H9 (cell line): ENCODE measurements at regions not wholly inside any gene's neighbourhood (a gene's known extent, or its start where the extent isn't known, plus 50 kb on each side); places are given as distances from the start of the nearest gene placed in this dataset.

Experiments used
- DNase-seq: peaks from one replicate; pipeline ENCODE4 v3.0.0-alpha.2; 2017
- H2AFZ ChIP-seq: one replicate; pipeline ENCODE4 v1.6.1; 2013; ENCODE audit warnings: mild to moderate bottlenecking, low read length, control low read depth, moderate library complexity
- H2AK5ac ChIP-seq: 2 replicates; pipeline ENCODE4 v1.6.1; 2013; ENCODE audit warnings: low read length, control low read depth, mixed read lengths; ENCODE audit not compliant: insufficient read length
- H2BK120ac ChIP-seq: one replicate; pipeline ENCODE4 v1.6.1; 2013; ENCODE audit warnings: low read depth, mild to moderate bottlenecking, low read length, control low read depth, inconsistent platforms; ENCODE audit not compliant: poor library complexity, severe bottlenecking
- H2BK12ac ChIP-seq: 2 replicates; pipeline ENCODE4 v1.6.1; 2013; ENCODE audit warnings: low read length, control low read depth, mixed read lengths, low read depth; ENCODE audit not compliant: insufficient read length
- H2BK15ac ChIP-seq: 2 replicates; pipeline ENCODE4 v1.6.1; 2013; ENCODE audit warnings: low read depth, low read length, control low read depth
- H2BK20ac ChIP-seq: one replicate; pipeline ENCODE4 v1.6.1; 2013; ENCODE audit warnings: low read depth, mild to moderate bottlenecking, low read length, control low read depth, inconsistent platforms; ENCODE audit not compliant: poor library complexity, severe bottlenecking
- H2BK5ac ChIP-seq: 2 replicates; pipeline ENCODE4 v1.6.1; 2013; ENCODE audit warnings: low read length, control low read depth, mixed read lengths; ENCODE audit not compliant: insufficient read length
- H3K14ac ChIP-seq: 2 replicates; pipeline ENCODE4 v1.6.1; 2013; ENCODE audit warnings: low read length, control low read depth; ENCODE audit not compliant: insufficient read depth
- H3K18ac ChIP-seq: 2 replicates; pipeline ENCODE4 v1.6.1; 2013; ENCODE audit warnings: low read depth, mild to moderate bottlenecking, mixed read lengths, low read length, control low read depth; ENCODE audit not compliant: insufficient read length
- H3K23ac ChIP-seq: 2 replicates; pipeline ENCODE4 v1.6.1; 2013; ENCODE audit warnings: low read length, control low read depth, mixed read lengths, low read depth; ENCODE audit not compliant: insufficient read length
- H3K23me2 ChIP-seq: 2 replicates; pipeline ENCODE4 v1.6.1; 2013; ENCODE audit warnings: low read depth, mild to moderate bottlenecking, mixed read lengths, low read length, control low read depth; ENCODE audit not compliant: insufficient read length, poor library complexity, severe bottlenecking
- H3K27ac ChIP-seq: 2 replicates; pipeline ENCODE4 v1.5.1; 2013; ENCODE audit warnings: low read length, control low read depth, mixed read lengths, low read depth; ENCODE audit not compliant: insufficient read length
- H3K27me3 ChIP-seq: 2 replicates; pipeline ENCODE4 v1.6.1; 2013; ENCODE audit warnings: low read length, control low read depth, inconsistent platforms; ENCODE audit not compliant: insufficient read depth
- H3K4ac ChIP-seq: 2 replicates; pipeline ENCODE4 v1.6.1; 2013; ENCODE audit warnings: low read depth, mild to moderate bottlenecking, control low read depth, inconsistent platforms, low read length, moderate library complexity
- H3K4me1 ChIP-seq: 2 replicates; pipeline ENCODE4 v1.6.1; 2013; ENCODE audit warnings: low read length, control low read depth, inconsistent platforms; ENCODE audit not compliant: insufficient read depth
- H3K4me2 ChIP-seq: 2 replicates; pipeline ENCODE4 v1.6.1; 2013; ENCODE audit warnings: low read length, control low read depth, mixed read lengths; ENCODE audit not compliant: insufficient read length, insufficient read depth
- H3K56ac ChIP-seq: 2 replicates; pipeline ENCODE4 v1.6.1; 2013; ENCODE audit warnings: low read depth, mild to moderate bottlenecking, mixed read lengths, low read length, control low read depth; ENCODE audit not compliant: insufficient read length
- H3K79me1 ChIP-seq: 2 replicates; pipeline ENCODE4 v1.6.1; 2013; ENCODE audit warnings: low read depth, mild to moderate bottlenecking, moderate library complexity, low read length, control low read depth, inconsistent platforms; ENCODE audit not compliant: insufficient read depth, poor library complexity, severe bottlenecking
- H3K79me2 ChIP-seq: 2 replicates; pipeline ENCODE4 v1.6.1; 2013; ENCODE audit warnings: low read length, control low read depth, inconsistent platforms; ENCODE audit not compliant: insufficient read depth
- H3K9ac ChIP-seq: 2 replicates; pipeline ENCODE4 v1.6.1; 2013; ENCODE audit warnings: low read length, control low read depth, mixed read lengths; ENCODE audit not compliant: insufficient read length; ENCODE audit errors: extremely low read depth
- H3K9me3 ChIP-seq: one replicate; pipeline ENCODE4 v1.6.1; 2013; ENCODE audit warnings: low read depth, low read length, inconsistent platforms; ENCODE audit not compliant: control insufficient read depth
- H3T11ph ChIP-seq: one replicate; pipeline ENCODE4 v1.6.1; 2013; ENCODE audit warnings: mild to moderate bottlenecking, low read length, control low read depth, inconsistent platforms
- H4K20me1 ChIP-seq: one replicate; pipeline ENCODE4 v1.6.1; 2013; ENCODE audit not compliant: control insufficient read depth, insufficient read length, insufficient read depth
- H4K5ac ChIP-seq: 2 replicates; pipeline ENCODE4 v1.6.1; 2013; ENCODE audit warnings: low read depth, mild to moderate bottlenecking, mixed read lengths, low read length, control low read depth; ENCODE audit not compliant: insufficient read length
- H4K8ac ChIP-seq: replicated peaks from 2 replicates; pipeline ENCODE4 v1.6.1; 2013; ENCODE audit warnings: low read length, control low read depth, mixed read lengths, low read depth; ENCODE audit not compliant: insufficient read length
- H4K91ac ChIP-seq: 2 replicates; pipeline ENCODE4 v1.6.1; 2013; ENCODE audit warnings: low read depth, mild to moderate bottlenecking, moderate library complexity, mixed read lengths, low read length, control low read depth; ENCODE audit not compliant: insufficient read length
- H3K27ac Mint-ChIP-seq, 3 experiments: 2 replicates in 2 of 3; 3 replicates in 1 of 3; pipeline ENCODE4 v1.8.0; 2020 to 2021; ENCODE audit warnings: mixed read lengths in 3 of 3, mild to moderate bottlenecking in 1 of 3, moderate library complexity in 1 of 3
- H3K27me3 Mint-ChIP-seq: 2 replicates; pipeline ENCODE4 v1.8.0; 2021; ENCODE audit warnings: low read depth, mild to moderate bottlenecking, moderate library complexity, mixed read lengths
- H3K36me3 Mint-ChIP-seq, 3 experiments: 2 replicates in 2 of 3; 3 replicates in 1 of 3; pipeline ENCODE4 v1.8.0; 2020 to 2021; ENCODE audit warnings: low read depth in 3 of 3, mixed read lengths in 3 of 3; ENCODE audit not compliant: insufficient read depth in 1 of 3
- H3K4me1 Mint-ChIP-seq, 2 experiments: 2 replicates each; pipeline ENCODE4 v1.8.0; 2020; ENCODE audit warnings: mixed read lengths in 2 of 2
- H3K4me3 Mint-ChIP-seq, 2 experiments: 2 replicates in 1 of 2; 3 replicates in 1 of 2; pipeline ENCODE4 v1.8.0; 2020 to 2021; ENCODE audit warnings: mild to moderate bottlenecking in 2 of 2, mixed read lengths in 2 of 2, moderate library complexity in 1 of 2
- H3K9me3 Mint-ChIP-seq, 2 experiments: 2 replicates in 1 of 2; 3 replicates in 1 of 2; pipeline ENCODE4 v1.8.0; 2020; ENCODE audit warnings: mild to moderate bottlenecking in 2 of 2, mixed read lengths in 2 of 2, moderate library complexity in 1 of 2
- CTCF ChIP-seq: fragments of 200-600 bp; sonication (generic); conservative IDR thresholded peaks from 3 replicates; pipeline ENCODE4 v1.8.0; 2021; ENCODE audit warnings: antibody characterized with exemption, mild to moderate bottlenecking
- WGBS: extraction: QIAGEN DNeasy Blood & Tissue Kit; methylation state at CpG from one replicate; pipeline ENCODE4 v1.1.7; 2013; ENCODE audit warnings: missing lambda C conversion rate, low lambda C conversion rate, mixed read lengths; ENCODE audit not compliant: insufficient read length; ENCODE audit errors: extremely low coverage; 5-methylcytosine and 5-hydroxymethylcytosine counted together

GRCh38 chr5:125298746-125299379 lies 552.4 kb upstream of the ZNF608 start:
- H3K27me3 ChIP-seq: no peaks in the 10 kb centered on the region
- no peak overlapping the region for H2AFZ ChIP-seq
- H3K4ac ChIP-seq: no peak overlapping the region
- H2BK5ac ChIP-seq: no peak overlapping the region
- peaks cover 5% of the 10 kb centered on the region; the same call in 1 of the 2 replicates for H3K4me1 ChIP-seq
- H3K79me1 ChIP-seq: no peaks in the 10 kb centered on the region
- H2BK15ac ChIP-seq: no peak overlapping the region
- H3T11ph ChIP-seq: no peak overlapping the region
- H2AK5ac ChIP-seq: no peak overlapping the region
- no peak overlapping the region for H3K27ac ChIP-seq
- H2BK20ac ChIP-seq: no peak overlapping the region
- H3K4me2 ChIP-seq: no peak overlapping the region
- H3K4me3 Mint-ChIP-seq: no peak overlapping the region
- DNase-seq: no peak
- no peak overlapping the region for H4K91ac ChIP-seq
- no CpG with 5 or more reads among the region's 1 CpG for WGBS
- H4K5ac ChIP-seq: no peak overlapping the region
- no peaks in the 10 kb centered on the region for H3K79me2 ChIP-seq
- no peak overlapping the region for H4K8ac ChIP-seq
- no peak overlapping the region for H3K27ac Mint-ChIP-seq
- no peak overlapping the region for H3K14ac ChIP-seq
- no peaks in the 10 kb centered on the region for H4K20me1 ChIP-seq
- no peak overlapping the region for H2BK12ac ChIP-seq
- no peaks in the 10 kb centered on the region for H3K9me3 ChIP-seq
- H3K27me3 Mint-ChIP-seq: no peaks in the 10 kb centered on the region
- H3K36me3 Mint-ChIP-seq: peaks cover 0 to 9% (median 2%) of the 10 kb centered on the region in 3 experiments; a peak in 1 of 7 replicates
- peaks cover 19 to 20% of the 10 kb centered on the region in 2 experiments for H3K4me1 Mint-ChIP-seq
- H3K56ac ChIP-seq: no peak overlapping the region
- H3K23me2 ChIP-seq: no peaks in the 10 kb centered on the region
- no peak overlapping the region for H2BK120ac ChIP-seq
- no peak overlapping the region for H3K18ac ChIP-seq
- TF ChIP-seq CTCF: no peak
- no peaks in the 10 kb centered on the region for H3K9me3 Mint-ChIP-seq
- H3K9ac ChIP-seq: no peak overlapping the region
- no peak overlapping the region for H3K23ac ChIP-seq
